DMS79 (cell line): ENCODE measurements at regions not wholly inside any gene's neighbourhood (a gene's known extent, or its start where the extent isn't known, plus 50 kb on each side); places are given as distances from the start of the nearest gene placed in this dataset.
A peak's percentile ranks its signal among the peaks of the same experiment; 100 is the strongest.

ENCODE experiments used
- DNase-seq: peaks from one replicate; lab custom pipeline; 2025; lab: John Stamatoyannopoulos, UW

GRCh38 chr1:168386949-168387586 is 106.4 kb downstream of the TBX19 start:
- peak; percentile 49 for DNase-seq

- DNase-seq, result no peak
These were observed 105.8 kb downstream of the TBX19 start for GRCh38 chr1:168386492-168386891.

GRCh38 chr1:168381850-168382249 is 101.2 kb downstream of the TBX19 start:
- DNase-seq, result no peak

GRCh38 chr1:168380945-168381344 is 100.3 kb downstream of the TBX19 start:
- no peak for DNase-seq

GRCh38 chr1:168379104-168379860 is 98.6 kb downstream of the TBX19 start:
- no peak for DNase-seq

- no peak for DNase-seq
These were observed 95.1 kb downstream of the TBX19 start for GRCh38 chr1:168375566-168376300.

- no peak for DNase-seq
These were observed 93.9 kb downstream of the TBX19 start for GRCh38 chr1:168374566-168374965.

- no peak for DNase-seq
These were observed 93.2 kb downstream of the TBX19 start for GRCh38 chr1:168373869-168374268.

GRCh38 chr1:168372861-168373371 is 92.2 kb downstream of the TBX19 start:
- no peak for DNase-seq

GRCh38 chr1:168372307-168372706 is 91.6 kb downstream of the TBX19 start:
- DNase-seq, result no peak

GRCh38 chr1:168371477-168371876 is 90.8 kb downstream of the TBX19 start:
- DNase-seq, result no peak

- DNase-seq, result no peak
These were observed 89.9 kb downstream of the TBX19 start for GRCh38 chr1:168370586-168370985.

- DNase-seq, result no peak
These were observed 89.0 kb downstream of the TBX19 start for GRCh38 chr1:168369655-168370054.

- no peak for DNase-seq
These were observed 87.5 kb downstream of the TBX19 start for GRCh38 chr1:168368131-168368530.

GRCh38 chr1:168365719-168366479 is 85.2 kb downstream of the TBX19 start:
- no peak for DNase-seq
